ENCODE measurements at regions not wholly inside any gene's neighbourhood (a gene's known extent, or its start where the extent isn't known, plus 50 kb on each side); places are given as distances from the start of the nearest gene placed in this dataset.

- Histone ChIP-seq H3K27me3 (peaks cover 2 to 76% of the 10 kb centered on the region in 2 donors), H3K4me1 (peaks cover 11 to 14% of the 10 kb centered on the region in 2 donors), H3K36me3 (no peaks in the 10 kb centered on the region), H3K4me3 (no peak overlapping the region), H3K9me3 (no peaks in the 10 kb centered on the region), H3K27ac (no peak overlapping the region)
- intact Hi-C loops (cut with DNase I; ENCODE audit: low total_unique reads), result no loop called here
- no peak for DNase-seq (ENCODE audit: low spot score in 2 of 2)
- no peak for TF ChIP-seq CTCF (IDR thresholded peaks at IDR 0.05)
- no peak for TF ChIP-seq POLR2AphosphoS5 (IDR thresholded peaks at IDR 0.05)
- TF ChIP-seq POLR2A (IDR thresholded peaks at IDR 0.05), result no peak
Observed at GRCh38 chr19:30229525-30230174, 142.5 kb upstream of the ZNF536 start.

- Histone ChIP-seq H3K4me1 (peaks cover 4 to 6% of the 10 kb centered on the region in 2 donors), H3K36me3 (no peaks in the 10 kb centered on the region), H3K4me3 (no peak overlapping the region), H3K27ac (no peak overlapping the region), H3K27me3 (peaks cover 0 to 70% of the 10 kb centered on the region in 2 donors), H3K9me3 (no peaks in the 10 kb centered on the region)
- no peak for DNase-seq (ENCODE audit: low spot score in 2 of 2)
- intact Hi-C loops (cut with DNase I; ENCODE audit: low total_unique reads), result no loop called here
- TF ChIP-seq CTCF (IDR thresholded peaks at IDR 0.05), result no peak
- TF ChIP-seq POLR2A (IDR thresholded peaks at IDR 0.05), result no peak
- no peak for TF ChIP-seq POLR2AphosphoS5 (IDR thresholded peaks at IDR 0.05)
Observed at GRCh38 chr19:30231408-30232318, 140.5 kb upstream of the ZNF536 start.

GRCh38 chr19:30233375-30233774 lies 138.8 kb upstream of the ZNF536 start:
- TF ChIP-seq CTCF (IDR thresholded peaks at IDR 0.05) (no peak), POLR2AphosphoS5 (IDR thresholded peaks at IDR 0.05) (no peak), POLR2A (IDR thresholded peaks at IDR 0.05) (no peak)
- Histone ChIP-seq H3K9me3 (no peaks in the 10 kb centered on the region), H3K4me3 (no peak overlapping the region), H3K27ac (no peak overlapping the region), H3K36me3 (no peaks in the 10 kb centered on the region), H3K4me1 (peaks cover 0 to 4% of the 10 kb centered on the region in 2 donors), H3K27me3 (peaks cover 0 to 58% of the 10 kb centered on the region in 2 donors)
- intact Hi-C loops (cut with DNase I; ENCODE audit: low total_unique reads), result no loop called here
- no peak for DNase-seq (ENCODE audit: low spot score in 2 of 2)

- Histone ChIP-seq H3K36me3 (no peaks in the 10 kb centered on the region), H3K4me1 (no peaks in the 10 kb centered on the region), H3K27ac (no peak overlapping the region), H3K4me3 (no peak overlapping the region), H3K9me3 (no peaks in the 10 kb centered on the region), H3K27me3 (peaks cover 0 to 45% of the 10 kb centered on the region in 2 donors)
- no peak for TF ChIP-seq POLR2A (IDR thresholded peaks at IDR 0.05)
- TF ChIP-seq POLR2AphosphoS5 (IDR thresholded peaks at IDR 0.05), result no peak
- no peak for TF ChIP-seq CTCF (IDR thresholded peaks at IDR 0.05)
- DNase-seq (ENCODE audit: low spot score in 2 of 2), result no peak
- intact Hi-C loops (cut with DNase I; ENCODE audit: low total_unique reads), result no loop called here
Observed at GRCh38 chr19:30235946-30236345, 136.2 kb upstream of the ZNF536 start.

- H3K9me3 ChIP-seq, result no peaks in the 10 kb centered on the region
- no peak overlapping the region for H3K27ac ChIP-seq
- no peak overlapping the region for H3K4me3 ChIP-seq
- no peaks in the 10 kb centered on the region for H3K4me1 ChIP-seq
- DNase-seq (ENCODE audit: low spot score in 2 of 2), result no peak
- H3K27me3 ChIP-seq, result peaks cover 0 to 45% of the 10 kb centered on the region in 2 donors
- TF ChIP-seq CTCF (IDR thresholded peaks at IDR 0.05) (no peak), POLR2A (IDR thresholded peaks at IDR 0.05) (no peak), POLR2AphosphoS5 (IDR thresholded peaks at IDR 0.05) (no peak)
- H3K36me3 ChIP-seq, result no peaks in the 10 kb centered on the region
- intact Hi-C loops (cut with DNase I; ENCODE audit: low total_unique reads), result no loop called here
Observed at GRCh38 chr19:30236587-30236986, 135.6 kb upstream of the ZNF536 start.
